ENCODE measurements at regions not wholly inside any gene's neighbourhood (a gene's known extent, or its start where the extent isn't known, plus 50 kb on each side); places are given as distances from the start of the nearest gene placed in this dataset.

DNA sequence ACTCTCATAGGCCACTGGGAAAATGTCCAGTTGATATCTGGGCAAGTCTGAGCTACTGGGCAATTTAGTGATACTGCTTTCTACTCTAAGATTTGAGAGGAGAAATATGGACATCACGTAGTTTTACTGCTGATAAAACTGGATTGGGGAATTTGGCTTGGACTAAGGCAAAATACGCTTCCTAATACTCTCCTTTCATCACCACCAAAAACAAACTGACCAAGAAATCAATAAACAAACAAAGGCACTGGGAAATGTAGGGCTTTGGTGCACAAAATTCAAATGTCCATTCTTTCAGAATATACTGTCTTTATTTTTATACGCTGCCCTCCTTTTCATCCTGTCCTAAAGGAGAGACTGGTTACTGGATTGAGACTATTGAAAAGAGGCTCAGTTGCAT is 145.1 kb upstream of the SP8 start:
- TF ChIP-seq, protein P1, sequence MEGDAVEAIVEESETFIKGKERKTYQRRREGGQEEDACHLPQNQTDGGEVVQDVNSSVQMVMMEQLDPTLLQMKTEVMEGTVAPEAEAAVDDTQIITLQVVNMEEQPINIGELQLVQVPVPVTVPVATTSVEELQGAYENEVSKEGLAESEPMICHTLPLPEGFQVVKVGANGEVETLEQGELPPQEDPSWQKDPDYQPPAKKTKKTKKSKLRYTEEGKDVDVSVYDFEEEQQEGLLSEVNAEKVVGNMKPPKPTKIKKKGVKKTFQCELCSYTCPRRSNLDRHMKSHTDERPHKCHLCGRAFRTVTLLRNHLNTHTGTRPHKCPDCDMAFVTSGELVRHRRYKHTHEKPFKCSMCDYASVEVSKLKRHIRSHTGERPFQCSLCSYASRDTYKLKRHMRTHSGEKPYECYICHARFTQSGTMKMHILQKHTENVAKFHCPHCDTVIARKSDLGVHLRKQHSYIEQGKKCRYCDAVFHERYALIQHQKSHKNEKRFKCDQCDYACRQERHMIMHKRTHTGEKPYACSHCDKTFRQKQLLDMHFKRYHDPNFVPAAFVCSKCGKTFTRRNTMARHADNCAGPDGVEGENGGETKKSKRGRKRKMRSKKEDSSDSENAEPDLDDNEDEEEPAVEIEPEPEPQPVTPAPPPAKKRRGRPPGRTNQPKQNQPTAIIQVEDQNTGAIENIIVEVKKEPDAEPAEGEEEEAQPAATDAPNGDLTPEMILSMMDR (IDR thresholded peaks at IDR 0.05; ENCODE audit: low read depth, low read length, missing control alignments): no peak
- no peak overlapping the region for H3K4me3 ChIP-seq (ENCODE audit: low read depth, low read length)
- no peak for DNase-seq (ENCODE audit: low read depth)

DNA sequence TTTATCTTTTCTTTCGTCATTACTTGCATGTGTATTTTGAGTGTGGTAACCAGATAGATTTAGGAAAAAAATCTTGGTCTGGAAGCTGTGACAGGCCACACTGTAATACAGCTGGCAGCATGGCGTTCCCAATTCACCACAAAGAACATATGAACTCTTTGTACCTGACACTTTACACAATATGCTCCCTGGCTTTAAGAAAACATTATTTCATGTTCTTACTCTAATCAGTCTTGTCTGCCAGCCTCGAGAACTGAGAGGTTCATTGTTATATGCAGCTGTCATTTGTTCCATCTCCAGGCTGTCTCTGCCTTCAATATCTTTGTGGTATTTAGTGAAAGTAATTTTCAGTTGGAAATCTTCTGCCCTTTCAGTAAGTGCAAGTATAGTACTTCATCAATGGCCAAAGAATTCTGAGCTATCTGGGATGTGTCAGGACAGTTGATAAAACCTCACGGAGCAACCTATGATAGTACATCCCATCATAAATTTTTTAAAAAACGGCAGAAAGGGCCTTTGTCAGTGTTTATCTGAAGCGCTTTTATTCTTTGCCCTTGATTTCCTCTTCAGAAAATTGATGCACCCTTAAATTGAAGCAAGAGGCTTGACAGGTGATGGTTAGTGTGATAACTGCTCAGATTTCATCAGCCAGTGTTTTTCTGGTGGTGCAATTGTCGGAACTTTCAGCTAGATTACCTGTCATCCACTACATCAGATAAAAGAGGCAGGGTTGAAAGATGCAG is 146.3 kb upstream of the SP8 start:
- no peak for DNase-seq (ENCODE audit: low read depth)
- H3K4me3 ChIP-seq (ENCODE audit: low read depth, low read length): no peak overlapping the region
- TF ChIP-seq, protein P1 (IDR thresholded peaks at IDR 0.05; ENCODE audit: low read depth, low read length, missing control alignments): no peak

DNA sequence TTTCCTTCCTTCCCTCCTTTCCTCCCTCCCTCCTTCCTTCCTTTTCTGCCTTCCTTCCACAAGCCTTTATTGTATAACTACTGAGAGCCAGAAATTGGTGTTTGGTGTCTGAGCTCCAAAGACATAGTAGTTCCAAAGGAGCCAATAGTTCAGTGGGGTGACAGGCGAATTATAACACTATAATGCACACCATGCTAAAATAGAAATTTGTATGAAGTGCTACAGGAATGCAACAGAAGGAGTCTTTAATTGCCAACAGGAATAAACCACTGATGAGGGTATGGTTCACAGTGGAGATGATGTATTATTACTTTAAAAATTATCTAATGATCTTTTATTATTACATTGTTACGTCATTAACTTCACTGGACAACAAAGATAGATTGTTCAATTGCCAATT is 158.8 kb upstream of the SP8 start:
- H3K4me3 ChIP-seq (ENCODE audit: low read depth, low read length): no peak overlapping the region
- TF ChIP-seq, protein P1 (IDR thresholded peaks at IDR 0.05; ENCODE audit: low read depth, low read length, missing control alignments): no peak
- no peak for DNase-seq (ENCODE audit: low read depth)

DNA sequence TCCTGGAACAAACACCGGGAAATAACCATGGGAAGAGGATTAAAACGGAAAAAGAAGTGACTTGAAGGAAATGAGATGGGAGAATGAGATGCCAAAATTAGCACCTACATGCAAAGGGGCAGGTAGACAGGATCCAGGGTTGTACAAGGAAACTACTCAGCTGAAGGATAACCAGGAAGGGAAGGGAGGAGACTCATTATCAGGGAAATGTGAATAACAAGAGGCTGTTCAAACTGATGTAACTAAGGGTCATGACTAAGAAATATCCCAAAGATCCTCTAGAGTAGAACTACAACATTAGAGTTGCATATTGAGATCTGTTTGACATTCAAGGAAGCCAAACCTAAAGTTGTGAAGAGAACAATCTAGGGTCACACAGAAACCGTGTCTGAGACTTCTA is 166.2 kb upstream of the SP8 start:
- H3K4me3 ChIP-seq (ENCODE audit: low read depth, low read length): no peak overlapping the region
- TF ChIP-seq, protein P1 (IDR thresholded peaks at IDR 0.05; ENCODE audit: low read depth, low read length, missing control alignments): no peak
- no peak for DNase-seq (ENCODE audit: low read depth)

DNA sequence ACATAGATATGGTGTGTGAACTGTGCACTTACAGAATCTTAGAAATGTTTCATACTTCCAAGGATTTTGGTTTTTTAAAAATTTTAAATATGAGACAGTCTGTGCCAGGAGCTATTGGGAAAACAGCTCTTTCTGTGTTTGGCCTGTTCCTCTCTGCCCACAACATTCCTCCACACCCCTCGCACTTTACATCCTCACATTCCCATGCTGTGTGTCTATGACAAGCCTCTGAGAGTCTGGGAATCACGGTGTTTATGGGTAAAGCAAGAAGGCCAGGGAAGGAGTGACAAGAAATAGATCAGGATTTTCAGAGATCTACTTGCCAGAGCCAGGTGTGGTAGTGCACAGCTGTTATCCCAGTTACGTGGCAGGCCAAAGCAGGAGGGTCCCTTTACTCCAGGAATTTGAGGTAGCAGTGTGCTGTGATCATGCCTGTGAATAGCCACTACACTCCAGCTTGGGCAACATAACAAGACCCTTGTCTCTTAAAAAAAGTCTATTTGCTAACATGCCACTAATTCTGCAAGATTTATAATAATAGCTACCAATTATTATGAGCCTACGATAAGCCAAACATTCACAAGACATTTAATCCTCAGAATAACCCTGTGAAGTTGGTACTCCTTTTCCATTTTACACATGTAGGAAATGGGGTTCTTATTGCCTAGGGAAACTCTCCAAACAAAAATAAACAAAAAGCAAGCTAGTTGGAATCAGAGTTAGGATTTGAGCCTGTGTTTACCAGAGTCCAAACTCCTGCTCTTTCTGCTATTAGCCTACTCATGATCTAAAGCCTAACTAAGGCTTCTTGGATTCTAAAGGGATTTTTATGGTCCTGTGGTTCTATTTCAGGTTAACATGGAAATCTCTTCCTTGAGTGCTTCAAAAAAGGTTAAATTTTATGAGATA is 168.3 kb upstream of the SP8 start:
- TF ChIP-seq, protein P1 (IDR thresholded peaks at IDR 0.05; ENCODE audit: low read depth, low read length, missing control alignments): no peak
- H3K4me3 ChIP-seq (ENCODE audit: low read depth, low read length): no peak overlapping the region
- DNase-seq (ENCODE audit: low read depth): no peak

DNA sequence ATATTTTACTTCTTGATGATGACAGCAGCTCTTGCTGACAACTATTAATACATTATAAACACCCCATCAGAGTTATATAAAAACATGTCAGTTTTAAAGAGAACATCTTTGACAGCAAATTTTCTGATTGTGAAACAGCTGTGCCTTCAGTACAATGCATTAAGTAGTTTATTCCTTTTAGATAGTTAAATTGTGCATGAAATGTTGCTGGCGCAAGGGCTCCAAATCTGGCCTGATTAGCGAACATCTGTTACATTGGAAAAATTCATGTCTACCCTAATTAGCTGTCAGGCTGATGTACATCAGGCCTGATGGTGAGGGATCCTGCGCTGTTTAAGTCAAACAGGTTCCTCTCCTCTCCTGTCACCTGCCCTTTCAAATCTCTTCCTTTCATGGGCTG is 171.9 kb upstream of the SP8 start:
- DNase-seq (ENCODE audit: low read depth): no peak
- TF ChIP-seq, protein P1 (IDR thresholded peaks at IDR 0.05; ENCODE audit: low read depth, low read length, missing control alignments): no peak
- H3K4me3 ChIP-seq (ENCODE audit: low read depth, low read length): no peak overlapping the region

Measured in GM12864 (cell line).